PC-3 (cell line): ENCODE measurements at regions not wholly inside any gene's neighbourhood (a gene's known extent, or its start where the extent isn't known, plus 50 kb on each side); places are given as distances from the start of the nearest gene placed in this dataset.

Experiments used
- EZH2phosphoT487 ChIP-seq: fragments of 300-600 bp; sonication (generic); IDR thresholded peaks from 2 replicates; pipeline ENCODE4 v1.6.1; 2018; ENCODE audit warnings: mild to moderate bottlenecking, antibody characterized with exemption, low read length, borderline replicate concordance
- TF ChIP-seq, protein P1 (sequence below): fragments of 300-600 bp; sonication (generic); conservative IDR thresholded peaks from 2 replicates; pipeline ENCODE4 v1.5.1; 2017; ENCODE audit warnings: antibody characterized with exemption, low read depth, mild to moderate bottlenecking, low read length

GRCh38 chrX:16308773-16309172 lies 141.5 kb downstream of the MAGEB17 start:
- no peak for TF ChIP-seq EZH2phosphoT487
- TF ChIP-seq, protein P1, sequence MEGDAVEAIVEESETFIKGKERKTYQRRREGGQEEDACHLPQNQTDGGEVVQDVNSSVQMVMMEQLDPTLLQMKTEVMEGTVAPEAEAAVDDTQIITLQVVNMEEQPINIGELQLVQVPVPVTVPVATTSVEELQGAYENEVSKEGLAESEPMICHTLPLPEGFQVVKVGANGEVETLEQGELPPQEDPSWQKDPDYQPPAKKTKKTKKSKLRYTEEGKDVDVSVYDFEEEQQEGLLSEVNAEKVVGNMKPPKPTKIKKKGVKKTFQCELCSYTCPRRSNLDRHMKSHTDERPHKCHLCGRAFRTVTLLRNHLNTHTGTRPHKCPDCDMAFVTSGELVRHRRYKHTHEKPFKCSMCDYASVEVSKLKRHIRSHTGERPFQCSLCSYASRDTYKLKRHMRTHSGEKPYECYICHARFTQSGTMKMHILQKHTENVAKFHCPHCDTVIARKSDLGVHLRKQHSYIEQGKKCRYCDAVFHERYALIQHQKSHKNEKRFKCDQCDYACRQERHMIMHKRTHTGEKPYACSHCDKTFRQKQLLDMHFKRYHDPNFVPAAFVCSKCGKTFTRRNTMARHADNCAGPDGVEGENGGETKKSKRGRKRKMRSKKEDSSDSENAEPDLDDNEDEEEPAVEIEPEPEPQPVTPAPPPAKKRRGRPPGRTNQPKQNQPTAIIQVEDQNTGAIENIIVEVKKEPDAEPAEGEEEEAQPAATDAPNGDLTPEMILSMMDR, result no peak
